Amniotic stem cell (primary cell): ENCODE measurements at regions not wholly inside any gene's neighbourhood (a gene's known extent, or its start where the extent isn't known, plus 50 kb on each side); places are given as distances from the start of the nearest gene placed in this dataset.

Experiments used
- DNase-seq: peaks from one replicate; lab custom pipeline; 2025; lab: John Stamatoyannopoulos, UW

- no peak for DNase-seq
Observed at GRCh38 chr20:21033817-21034216, 72.3 kb downstream of the LINC00237 start.

- DNase-seq: no peak
Observed at GRCh38 chr20:21031666-21032065, 74.5 kb downstream of the LINC00237 start.

GRCh38 chr20:21029341-21029740, 76.8 kb downstream of the LINC00237 start:
- no peak for DNase-seq

GRCh38 chr20:21028921-21029320, 77.2 kb downstream of the LINC00237 start:
- no peak for DNase-seq

- no peak for DNase-seq
Observed at GRCh38 chr20:21028436-21028835, 77.7 kb downstream of the LINC00237 start.

GRCh38 chr20:21027569-21027968, 78.6 kb downstream of the LINC00237 start:
- no peak for DNase-seq

GRCh38 chr20:21026951-21027350, 79.2 kb downstream of the LINC00237 start:
- DNase-seq: no peak

GRCh38 chr20:21024420-21024819, 81.7 kb downstream of the LINC00237 start:
- DNase-seq: no peak

GRCh38 chr20:21022925-21023324, 83.2 kb downstream of the LINC00237 start:
- no peak for DNase-seq

GRCh38 chr20:21021472-21021790, 84.7 kb downstream of the LINC00237 start:
- no peak for DNase-seq

GRCh38 chr20:21020659-21021471, 85.3 kb downstream of the LINC00237 start:
- DNase-seq: no peak

GRCh38 chr20:21019814-21020658, 86.1 kb downstream of the LINC00237 start:
- no peak for DNase-seq

- no peak for DNase-seq
Observed at GRCh38 chr20:21019468-21019813, 86.7 kb downstream of the LINC00237 start.

GRCh38 chr20:21018576-21018975, 87.6 kb downstream of the LINC00237 start:
- DNase-seq: no peak

- DNase-seq: no peak
Observed at GRCh38 chr20:21017528-21018085, 88.6 kb downstream of the LINC00237 start.

- no peak for DNase-seq
Observed at GRCh38 chr20:21016751-21017150, 89.4 kb downstream of the LINC00237 start.

GRCh38 chr20:21014528-21014927, 91.6 kb downstream of the LINC00237 start:
- DNase-seq: no peak

- DNase-seq: no peak
Observed at GRCh38 chr20:21008951-21009350, 97.2 kb downstream of the LINC00237 start.

GRCh38 chr20:21006611-21007010, 99.5 kb downstream of the LINC00237 start:
- DNase-seq: no peak

- no peak for DNase-seq
Observed at GRCh38 chr20:21004386-21005076, 101.6 kb downstream of the LINC00237 start.

- no peak for DNase-seq
Observed at GRCh38 chr20:21003902-21004301, 102.3 kb downstream of the LINC00237 start.

- DNase-seq: no peak
Observed at GRCh38 chr20:21002486-21002885, 103.7 kb downstream of the LINC00237 start.
